ENCODE measurements at regions not wholly inside any gene's neighbourhood (a gene's known extent, or its start where the extent isn't known, plus 50 kb on each side); places are given as distances from the start of the nearest gene placed in this dataset.
"Not testable (repeated sequence)": the region's sequence is repeated elsewhere in the genome, so short reads cannot be mapped to it uniquely, and the experiment has no call there.

- Mint-ChIP-seq H3K27me3 (ENCODE audit: low read depth) (peaks cover 4% of the 10 kb centered on the region), H3K36me3 (ENCODE audit: low read depth) (no peaks in the 10 kb centered on the region), H3K4me1 (ENCODE audit: low read depth) (no peaks in the 10 kb centered on the region), H3K27ac (no peak overlapping the region), H3K9me3 (peaks cover 6% of the 10 kb centered on the region), H3K4me3 (no peak overlapping the region)
- intact Hi-C loops (cut with micrococcal nuclease) = no loop called here
- CTCF ChIA-PET = no interaction called here
- DNase-seq = no peak
Observed at GRCh38 chr2:35530615-35531135, 824.9 kb upstream of the CRIM1 start.

GRCh38 chr2:35526741-35527140, 828.8 kb upstream of the CRIM1 start:
- Mint-ChIP-seq H3K4me1 (ENCODE audit: low read depth) (no peaks in the 10 kb centered on the region), H3K27ac (no peak overlapping the region), H3K4me3 (no peak overlapping the region), H3K27me3 (ENCODE audit: low read depth) (peaks cover 4% of the 10 kb centered on the region), H3K36me3 (ENCODE audit: low read depth) (no peaks in the 10 kb centered on the region), H3K9me3 (peaks cover 11% of the 10 kb centered on the region)
- intact Hi-C loops (cut with micrococcal nuclease) = no loop called here
- CTCF ChIA-PET = no interaction called here
- DNase-seq = no peak

- CTCF ChIA-PET = no interaction called here
- Mint-ChIP-seq H3K9me3 (peaks cover 10% of the 10 kb centered on the region), H3K4me3 (no peak overlapping the region), H3K27me3 (ENCODE audit: low read depth) (no peaks in the 10 kb centered on the region), H3K4me1 (ENCODE audit: low read depth) (no peaks in the 10 kb centered on the region), H3K36me3 (ENCODE audit: low read depth) (no peaks in the 10 kb centered on the region), H3K27ac (no peak overlapping the region)
- intact Hi-C loops (cut with micrococcal nuclease) = no loop called here
- no peak for DNase-seq
Observed at GRCh38 chr2:35522450-35522849, 833.1 kb upstream of the CRIM1 start.

- no peak overlapping the region for H3K27ac Mint-ChIP-seq
- H3K4me1 Mint-ChIP-seq (ENCODE audit: low read depth) = no peaks in the 10 kb centered on the region
- H3K36me3 Mint-ChIP-seq (ENCODE audit: low read depth) = no peaks in the 10 kb centered on the region
- peaks cover 11% of the 10 kb centered on the region for H3K9me3 Mint-ChIP-seq
- H3K4me3 Mint-ChIP-seq = no peak overlapping the region
- no peaks in the 10 kb centered on the region for H3K27me3 Mint-ChIP-seq (ENCODE audit: low read depth)
- CTCF ChIA-PET = no interaction called here
- no peak for DNase-seq
- intact Hi-C loops (cut with micrococcal nuclease) = no loop called here
Observed at GRCh38 chr2:35510636-35511035, 844.9 kb upstream of the CRIM1 start.

GRCh38 chr2:35508601-35509000, 847.0 kb upstream of the CRIM1 start:
- H3K27ac Mint-ChIP-seq = no peak overlapping the region
- peaks cover 11% of the 10 kb centered on the region for H3K9me3 Mint-ChIP-seq
- CTCF ChIA-PET = no interaction called here
- intact Hi-C loops (cut with micrococcal nuclease) = no loop called here
- H3K4me3 Mint-ChIP-seq = no peak overlapping the region
- H3K27me3 Mint-ChIP-seq (ENCODE audit: low read depth) = no peaks in the 10 kb centered on the region
- H3K36me3 Mint-ChIP-seq (ENCODE audit: low read depth) = no peaks in the 10 kb centered on the region
- no peak for DNase-seq
- no peaks in the 10 kb centered on the region for H3K4me1 Mint-ChIP-seq (ENCODE audit: low read depth)

- intact Hi-C loops (cut with micrococcal nuclease) = no loop called here
- no peaks in the 10 kb centered on the region for H3K4me1 Mint-ChIP-seq (ENCODE audit: low read depth)
- H3K4me3 Mint-ChIP-seq = no peak overlapping the region
- no peaks in the 10 kb centered on the region for H3K27me3 Mint-ChIP-seq (ENCODE audit: low read depth)
- CTCF ChIA-PET = no interaction called here
- no peaks in the 10 kb centered on the region for H3K36me3 Mint-ChIP-seq (ENCODE audit: low read depth)
- no peak overlapping the region for H3K27ac Mint-ChIP-seq
- no peak for DNase-seq
- peaks cover 5% of the 10 kb centered on the region for H3K9me3 Mint-ChIP-seq
Observed at GRCh38 chr2:35504419-35504818, 851.2 kb upstream of the CRIM1 start.

- intact Hi-C loops (cut with micrococcal nuclease) = no loop called here
- no peak overlapping the region for H3K4me3 Mint-ChIP-seq
- H3K4me1 Mint-ChIP-seq (ENCODE audit: low read depth) = no peaks in the 10 kb centered on the region
- peaks cover 2% of the 10 kb centered on the region for H3K9me3 Mint-ChIP-seq
- CTCF ChIA-PET = no interaction called here
- no peaks in the 10 kb centered on the region for H3K36me3 Mint-ChIP-seq (ENCODE audit: low read depth)
- H3K27me3 Mint-ChIP-seq (ENCODE audit: low read depth) = no peaks in the 10 kb centered on the region
- DNase-seq = no peak
- H3K27ac Mint-ChIP-seq = no peak overlapping the region
Observed at GRCh38 chr2:35503738-35504199, 851.8 kb upstream of the CRIM1 start.

GRCh38 chr2:35503311-35503710, 852.3 kb upstream of the CRIM1 start:
- Mint-ChIP-seq H3K27ac (no peak overlapping the region), H3K4me3 (no peak overlapping the region), H3K36me3 (ENCODE audit: low read depth) (no peaks in the 10 kb centered on the region), H3K27me3 (ENCODE audit: low read depth) (no peaks in the 10 kb centered on the region), H3K4me1 (ENCODE audit: low read depth) (no peaks in the 10 kb centered on the region), H3K9me3 (peaks cover 2% of the 10 kb centered on the region)
- DNase-seq = no peak
- CTCF ChIA-PET = no interaction called here
- intact Hi-C loops (cut with micrococcal nuclease) = no loop called here

- Mint-ChIP-seq H3K4me1 (ENCODE audit: low read depth) (no peaks in the 10 kb centered on the region), H3K27ac (no peak overlapping the region), H3K36me3 (ENCODE audit: low read depth) (no peaks in the 10 kb centered on the region), H3K27me3 (ENCODE audit: low read depth) (no peaks in the 10 kb centered on the region), H3K9me3 (no peaks in the 10 kb centered on the region), H3K4me3 (no peak overlapping the region)
- no peak for DNase-seq
- intact Hi-C loops (cut with micrococcal nuclease) = no loop called here
- CTCF ChIA-PET = no interaction called here
Observed at GRCh38 chr2:35501076-35501475, 854.5 kb upstream of the CRIM1 start.

GRCh38 chr2:35496022-35496421, 859.6 kb upstream of the CRIM1 start:
- Mint-ChIP-seq H3K27ac (no peak overlapping the region), H3K4me1 (ENCODE audit: low read depth) (no peaks in the 10 kb centered on the region)

GRCh38 chr2:35495182-35495581, 860.4 kb upstream of the CRIM1 start:
- no peaks in the 10 kb centered on the region for H3K9me3 Mint-ChIP-seq
- no peaks in the 10 kb centered on the region for H3K36me3 Mint-ChIP-seq (ENCODE audit: low read depth)
- H3K27me3 Mint-ChIP-seq (ENCODE audit: low read depth) = no peaks in the 10 kb centered on the region
- H3K4me1 Mint-ChIP-seq (ENCODE audit: low read depth) = no peaks in the 10 kb centered on the region
- intact Hi-C loops (cut with micrococcal nuclease) = no loop called here
- H3K27ac Mint-ChIP-seq = no peak overlapping the region
- no peak for DNase-seq
- no peak overlapping the region for H3K4me3 Mint-ChIP-seq
- CTCF ChIA-PET = no interaction called here

More at GRCh38 chr2:35496022-35496421, 859.6 kb upstream of the CRIM1 start:
- Mint-ChIP-seq H3K9me3 (no peaks in the 10 kb centered on the region), H3K4me3 (no peak overlapping the region), H3K36me3 (ENCODE audit: low read depth) (no peaks in the 10 kb centered on the region), H3K27me3 (ENCODE audit: low read depth) (no peaks in the 10 kb centered on the region)
- no peak for DNase-seq
- CTCF ChIA-PET = no interaction called here
- intact Hi-C loops (cut with micrococcal nuclease) = no loop called here

GRCh38 chr2:35478121-35478520, 877.5 kb upstream of the CRIM1 start:
- DNase-seq; H3K4me1 Mint-ChIP-seq (ENCODE audit: low read depth); H3K4me3 Mint-ChIP-seq; H3K27ac Mint-ChIP-seq; CTCF ChIA-PET; H3K27me3 Mint-ChIP-seq (ENCODE audit: low read depth); intact Hi-C loops (cut with micrococcal nuclease); H3K36me3 Mint-ChIP-seq (ENCODE audit: low read depth): not testable (repeated sequence)
- H3K9me3 Mint-ChIP-seq = peaks cover 14% of the 10 kb centered on the region

GRCh38 chr2:35468245-35468644, 887.3 kb upstream of the CRIM1 start:
- CTCF ChIA-PET = no interaction called here
- H3K9me3 Mint-ChIP-seq = no peaks in the 10 kb centered on the region
- intact Hi-C loops (cut with micrococcal nuclease) = no loop called here
- DNase-seq = no peak
- H3K4me3 Mint-ChIP-seq = no peak overlapping the region
- no peak overlapping the region for H3K27ac Mint-ChIP-seq
- no peaks in the 10 kb centered on the region for H3K4me1 Mint-ChIP-seq (ENCODE audit: low read depth)
- H3K36me3 Mint-ChIP-seq (ENCODE audit: low read depth) = no peaks in the 10 kb centered on the region
- no peaks in the 10 kb centered on the region for H3K27me3 Mint-ChIP-seq (ENCODE audit: low read depth)

All from activated naive CD4-positive, alpha-beta T cell treated with anti-CD3 and anti-CD28 coated beads for 36 hours (primary cell).